GM23338 (cell line): ENCODE measurements at regions not wholly inside any gene's neighbourhood (a gene's known extent, or its start where the extent isn't known, plus 50 kb on each side); places are given as distances from the start of the nearest gene placed in this dataset.

ENCODE experiments used
- CREB1 ChIP-seq: fragments of 250-450 bp; sonication (Bioruptor Pico); IDR thresholded peaks from 2 replicates; pipeline ENCODE4 v1.5.0; 2020; ENCODE audit warnings: low read depth, mild to moderate bottlenecking, moderate library complexity
- EZH2 ChIP-seq: fragments of 200-600 bp; sonication (generic); IDR thresholded peaks from one replicate; pipeline ENCODE4 v1.8.0; 2017; ENCODE audit warnings: antibody characterized with exemption, mild to moderate bottlenecking, low read depth; ENCODE audit not compliant: unreplicated experiment
- POLR2AphosphoS5 ChIP-seq: IDR thresholded peaks from 2 replicates; pipeline ENCODE4 v1.6.1; 2016; ENCODE audit warnings: antibody characterized with exemption, low read depth
- TF ChIP-seq, protein P1 (sequence below): IDR thresholded peaks from one replicate; pipeline ENCODE4 v1.6.1; 2018; ENCODE audit warnings: antibody characterized with exemption; ENCODE audit not compliant: unreplicated experiment
- TF ChIP-seq, protein P2 (sequence below), 2 experiments: fragments of 200-600 bp in 1 of 2; sonication (generic) in 1 of 2; conservative IDR thresholded peaks; 2 replicates each; pipeline versions ENCODE4 v1.5.1 to v1.6.1; 2016 to 2017; ENCODE audit warnings: antibody characterized with exemption in 2 of 2, low read depth in 2 of 2, mild to moderate bottlenecking in 2 of 2, moderate library complexity in 1 of 2
- TF ChIP-seq, protein P3 (sequence below): IDR thresholded peaks from 2 replicates; pipeline ENCODE4 v1.6.1; 2016; ENCODE audit warnings: antibody characterized with exemption

DNA sequence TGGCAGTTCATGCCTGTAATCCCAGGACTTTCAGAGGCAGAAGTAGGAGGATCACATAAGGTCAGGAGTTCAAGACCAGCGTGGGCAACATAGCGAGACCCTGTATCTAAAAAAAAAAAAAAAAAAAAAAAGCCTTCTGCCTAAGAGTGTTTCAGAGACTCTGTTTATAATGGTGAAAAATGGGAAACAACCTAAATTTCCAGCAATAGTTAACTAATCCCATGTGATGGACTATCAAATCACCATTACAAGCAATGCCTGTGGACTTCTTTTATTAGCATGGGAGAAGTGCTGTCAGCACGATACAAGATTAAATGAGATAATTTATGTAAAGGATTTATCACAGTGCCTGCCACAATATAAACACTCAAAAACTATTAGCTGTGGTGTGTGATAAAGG, 67.5 kb upstream of the CUX1 start:
- TF ChIP-seq, protein P1, sequence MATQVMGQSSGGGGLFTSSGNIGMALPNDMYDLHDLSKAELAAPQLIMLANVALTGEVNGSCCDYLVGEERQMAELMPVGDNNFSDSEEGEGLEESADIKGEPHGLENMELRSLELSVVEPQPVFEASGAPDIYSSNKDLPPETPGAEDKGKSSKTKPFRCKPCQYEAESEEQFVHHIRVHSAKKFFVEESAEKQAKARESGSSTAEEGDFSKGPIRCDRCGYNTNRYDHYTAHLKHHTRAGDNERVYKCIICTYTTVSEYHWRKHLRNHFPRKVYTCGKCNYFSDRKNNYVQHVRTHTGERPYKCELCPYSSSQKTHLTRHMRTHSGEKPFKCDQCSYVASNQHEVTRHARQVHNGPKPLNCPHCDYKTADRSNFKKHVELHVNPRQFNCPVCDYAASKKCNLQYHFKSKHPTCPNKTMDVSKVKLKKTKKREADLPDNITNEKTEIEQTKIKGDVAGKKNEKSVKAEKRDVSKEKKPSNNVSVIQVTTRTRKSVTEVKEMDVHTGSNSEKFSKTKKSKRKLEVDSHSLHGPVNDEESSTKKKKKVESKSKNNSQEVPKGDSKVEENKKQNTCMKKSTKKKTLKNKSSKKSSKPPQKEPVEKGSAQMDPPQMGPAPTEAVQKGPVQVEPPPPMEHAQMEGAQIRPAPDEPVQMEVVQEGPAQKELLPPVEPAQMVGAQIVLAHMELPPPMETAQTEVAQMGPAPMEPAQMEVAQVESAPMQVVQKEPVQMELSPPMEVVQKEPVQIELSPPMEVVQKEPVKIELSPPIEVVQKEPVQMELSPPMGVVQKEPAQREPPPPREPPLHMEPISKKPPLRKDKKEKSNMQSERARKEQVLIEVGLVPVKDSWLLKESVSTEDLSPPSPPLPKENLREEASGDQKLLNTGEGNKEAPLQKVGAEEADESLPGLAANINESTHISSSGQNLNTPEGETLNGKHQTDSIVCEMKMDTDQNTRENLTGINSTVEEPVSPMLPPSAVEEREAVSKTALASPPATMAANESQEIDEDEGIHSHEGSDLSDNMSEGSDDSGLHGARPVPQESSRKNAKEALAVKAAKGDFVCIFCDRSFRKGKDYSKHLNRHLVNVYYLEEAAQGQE, result no peak
- TF ChIP-seq, protein P2, sequence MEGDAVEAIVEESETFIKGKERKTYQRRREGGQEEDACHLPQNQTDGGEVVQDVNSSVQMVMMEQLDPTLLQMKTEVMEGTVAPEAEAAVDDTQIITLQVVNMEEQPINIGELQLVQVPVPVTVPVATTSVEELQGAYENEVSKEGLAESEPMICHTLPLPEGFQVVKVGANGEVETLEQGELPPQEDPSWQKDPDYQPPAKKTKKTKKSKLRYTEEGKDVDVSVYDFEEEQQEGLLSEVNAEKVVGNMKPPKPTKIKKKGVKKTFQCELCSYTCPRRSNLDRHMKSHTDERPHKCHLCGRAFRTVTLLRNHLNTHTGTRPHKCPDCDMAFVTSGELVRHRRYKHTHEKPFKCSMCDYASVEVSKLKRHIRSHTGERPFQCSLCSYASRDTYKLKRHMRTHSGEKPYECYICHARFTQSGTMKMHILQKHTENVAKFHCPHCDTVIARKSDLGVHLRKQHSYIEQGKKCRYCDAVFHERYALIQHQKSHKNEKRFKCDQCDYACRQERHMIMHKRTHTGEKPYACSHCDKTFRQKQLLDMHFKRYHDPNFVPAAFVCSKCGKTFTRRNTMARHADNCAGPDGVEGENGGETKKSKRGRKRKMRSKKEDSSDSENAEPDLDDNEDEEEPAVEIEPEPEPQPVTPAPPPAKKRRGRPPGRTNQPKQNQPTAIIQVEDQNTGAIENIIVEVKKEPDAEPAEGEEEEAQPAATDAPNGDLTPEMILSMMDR (conservative IDR thresholded peaks at IDR 0.05; ENCODE audit: low read depth in 2 of 2), result no peak
- TF ChIP-seq, protein P3, sequence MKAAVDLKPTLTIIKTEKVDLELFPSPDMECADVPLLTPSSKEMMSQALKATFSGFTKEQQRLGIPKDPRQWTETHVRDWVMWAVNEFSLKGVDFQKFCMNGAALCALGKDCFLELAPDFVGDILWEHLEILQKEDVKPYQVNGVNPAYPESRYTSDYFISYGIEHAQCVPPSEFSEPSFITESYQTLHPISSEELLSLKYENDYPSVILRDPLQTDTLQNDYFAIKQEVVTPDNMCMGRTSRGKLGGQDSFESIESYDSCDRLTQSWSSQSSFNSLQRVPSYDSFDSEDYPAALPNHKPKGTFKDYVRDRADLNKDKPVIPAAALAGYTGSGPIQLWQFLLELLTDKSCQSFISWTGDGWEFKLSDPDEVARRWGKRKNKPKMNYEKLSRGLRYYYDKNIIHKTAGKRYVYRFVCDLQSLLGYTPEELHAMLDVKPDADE, result no peak
- TF ChIP-seq POLR2AphosphoS5 (no peak), EZH2 (no peak), CREB1 (CRISPR knock-in tag) (no peak)
